ENCODE measurements at regions not wholly inside any gene's neighbourhood (a gene's known extent, or its start where the extent isn't known, plus 50 kb on each side); places are given as distances from the start of the nearest gene placed in this dataset.

- no peak for TF ChIP-seq CTCF (IDR thresholded peaks at IDR 0.05)
- TF ChIP-seq EP300 (IDR thresholded peaks at IDR 0.05), result no peak
Observed at GRCh38 chr2:51212374-51212773, 180.4 kb upstream of the NRXN1 start.
